Stimulated activated effector memory CD8-positive, alpha-beta T cell treated with anti-CD3 and anti-CD28 coated beads, Interleukin-12 subunit alpha, Interleukin-12 subunit beta, amount 100 ng/mL, for 72 hours (primary cell): ENCODE measurements at regions not wholly inside any gene's neighbourhood (a gene's known extent, or its start where the extent isn't known, plus 50 kb on each side); places are given as distances from the start of the nearest gene placed in this dataset.
"Not testable (repeated sequence)": the region's sequence is repeated elsewhere in the genome, so short reads cannot be mapped to it uniquely, and the experiment has no call there.

Source experiments
- ATAC-seq: fragments of 150-1000 bp; cut with Tn5 transposase; 2 replicates; pipeline ENCODE4 v1.10.0; 2021
- DNase-seq, 2 donors: peaks; one replicate each; pipeline ENCODE4 v3.0.0; 2021 to 2022; ENCODE audit warnings: low spot score in 2 of 2
- H3K27ac Mint-ChIP-seq: one replicate; pipeline ENCODE4 v1.8.0; 2022; ENCODE audit warnings: mild to moderate bottlenecking, mixed read lengths
- H3K36me3 Mint-ChIP-seq: one replicate; pipeline ENCODE4 v1.8.0; 2022; ENCODE audit warnings: mild to moderate bottlenecking, mixed read lengths
- H3K4me1 Mint-ChIP-seq: one replicate; pipeline ENCODE4 v1.8.0; 2022; ENCODE audit warnings: mixed read lengths
- H3K4me3 Mint-ChIP-seq: one replicate; pipeline ENCODE4 v1.8.0; 2022; ENCODE audit warnings: mild to moderate bottlenecking, mixed read lengths
- H3K9me3 Mint-ChIP-seq: one replicate; pipeline ENCODE4 v1.8.0; 2022; ENCODE audit warnings: mixed read lengths

- Mint-ChIP-seq H3K27ac (no peak overlapping the region), H3K9me3 (no peaks in the 10 kb centered on the region), H3K4me1 (no peaks in the 10 kb centered on the region), H3K36me3 (no peaks in the 10 kb centered on the region), H3K4me3 (no peak overlapping the region)
- DNase-seq (no peak), ATAC-seq (no peak)
These were observed 177.9 kb downstream of the MINAR1 start for GRCh38 chr15:79610021-79610420.

- DNase-seq (no peak), ATAC-seq (no peak)
- H3K4me3 Mint-ChIP-seq, result no peak overlapping the region
- H3K9me3 Mint-ChIP-seq, result no peaks in the 10 kb centered on the region
- no peak overlapping the region for H3K27ac Mint-ChIP-seq
- no peaks in the 10 kb centered on the region for H3K36me3 Mint-ChIP-seq
- H3K4me1 Mint-ChIP-seq, result no peaks in the 10 kb centered on the region
These were observed 183.6 kb downstream of the MINAR1 start for GRCh38 chr15:79615754-79616153.

- H3K4me3 Mint-ChIP-seq, result no peak overlapping the region
- no peak for DNase-seq
- H3K36me3 Mint-ChIP-seq, result no peaks in the 10 kb centered on the region
- no peaks in the 10 kb centered on the region for H3K4me1 Mint-ChIP-seq
- H3K27ac Mint-ChIP-seq, result no peak overlapping the region
- peaks cover 2% of the 10 kb centered on the region for H3K9me3 Mint-ChIP-seq
- ATAC-seq, result no peak
These were observed 184.9 kb downstream of the MINAR1 start for GRCh38 chr15:79617071-79617470.

- ATAC-seq, result no peak
- no peaks in the 10 kb centered on the region for H3K36me3 Mint-ChIP-seq
- H3K27ac Mint-ChIP-seq, result no peak overlapping the region
- peaks cover 4% of the 10 kb centered on the region for H3K9me3 Mint-ChIP-seq
- H3K4me1 Mint-ChIP-seq, result no peaks in the 10 kb centered on the region
- H3K4me3 Mint-ChIP-seq, result no peak overlapping the region
- DNase-seq, result no peak
These were observed 188.1 kb downstream of the MINAR1 start for GRCh38 chr15:79620112-79620857.

- H3K4me3 Mint-ChIP-seq, H3K4me1 Mint-ChIP-seq, ATAC-seq, DNase-seq, H3K9me3 Mint-ChIP-seq, H3K27ac Mint-ChIP-seq, H3K36me3 Mint-ChIP-seq: not testable (repeated sequence)
These were observed 189.7 kb downstream of the MINAR1 start for GRCh38 chr15:79621805-79622204.

- DNase-seq (no peak), ATAC-seq (no peak)
- H3K4me1 Mint-ChIP-seq, result no peaks in the 10 kb centered on the region
- H3K4me3 Mint-ChIP-seq, result no peak overlapping the region
- H3K36me3 Mint-ChIP-seq, result no peaks in the 10 kb centered on the region
- peaks cover 5% of the 10 kb centered on the region for H3K9me3 Mint-ChIP-seq
- no peak overlapping the region for H3K27ac Mint-ChIP-seq
These were observed 191.4 kb downstream of the MINAR1 start for GRCh38 chr15:79623488-79623887.

- no peak overlapping the region for H3K27ac Mint-ChIP-seq
- no peaks in the 10 kb centered on the region for H3K4me1 Mint-ChIP-seq
- no peak overlapping the region for H3K4me3 Mint-ChIP-seq
- peaks cover 3% of the 10 kb centered on the region for H3K9me3 Mint-ChIP-seq
- no peak for DNase-seq
- ATAC-seq, result no peak
- no peaks in the 10 kb centered on the region for H3K36me3 Mint-ChIP-seq
These were observed 197.6 kb downstream of the MINAR1 start for GRCh38 chr15:79629687-79630086.

- no peak for ATAC-seq
- no peak for DNase-seq
- Mint-ChIP-seq H3K4me1 (no peaks in the 10 kb centered on the region), H3K4me3 (no peak overlapping the region), H3K27ac (no peak overlapping the region), H3K9me3 (no peaks in the 10 kb centered on the region), H3K36me3 (no peaks in the 10 kb centered on the region)
These were observed 200.3 kb downstream of the MINAR1 start for GRCh38 chr15:79632457-79632856.

- Mint-ChIP-seq H3K36me3 (no peaks in the 10 kb centered on the region), H3K4me1 (no peaks in the 10 kb centered on the region), H3K27ac (no peak overlapping the region), H3K4me3 (no peak overlapping the region), H3K9me3 (no peaks in the 10 kb centered on the region)
- ATAC-seq, result no peak
- no peak for DNase-seq
These were observed 203.1 kb downstream of the MINAR1 start for GRCh38 chr15:79635149-79635771.

GRCh38 chr15:79635897-79636561 is 203.9 kb downstream of the MINAR1 start:
- ATAC-seq (peak; percentile 61), DNase-seq (no peak)
- Mint-ChIP-seq H3K4me1 (no peaks in the 10 kb centered on the region), H3K36me3 (no peaks in the 10 kb centered on the region), H3K9me3 (no peaks in the 10 kb centered on the region), H3K27ac (no peak overlapping the region), H3K4me3 (no peak overlapping the region)

GRCh38 chr15:79640206-79640605 is 208.1 kb downstream of the MINAR1 start:
- no peak for DNase-seq
- Mint-ChIP-seq H3K9me3 (peaks cover 4% of the 10 kb centered on the region), H3K36me3 (no peaks in the 10 kb centered on the region), H3K27ac (no peak overlapping the region), H3K4me3 (no peak overlapping the region), H3K4me1 (peaks cover 5% of the 10 kb centered on the region)
- no peak for ATAC-seq

- Mint-ChIP-seq H3K36me3 (no peaks in the 10 kb centered on the region), H3K4me1 (peaks cover 5% of the 10 kb centered on the region), H3K9me3 (peaks cover 8% of the 10 kb centered on the region), H3K4me3 (no peak overlapping the region), H3K27ac (no peak overlapping the region)
- no peak for DNase-seq
- no peak for ATAC-seq
These were observed 209.7 kb downstream of the MINAR1 start for GRCh38 chr15:79641841-79642240.

- peaks cover 8% of the 10 kb centered on the region for H3K9me3 Mint-ChIP-seq
- H3K4me1 Mint-ChIP-seq, result peaks cover 5% of the 10 kb centered on the region
- DNase-seq (no peak), ATAC-seq (no peak)
- H3K4me3 Mint-ChIP-seq, result no peak overlapping the region
- no peaks in the 10 kb centered on the region for H3K36me3 Mint-ChIP-seq
- H3K27ac Mint-ChIP-seq, result no peak overlapping the region
These were observed 211.3 kb downstream of the MINAR1 start for GRCh38 chr15:79643393-79643792.

- ATAC-seq (peak; percentile 79), DNase-seq (no peak)
- no peak overlapping the region for H3K27ac Mint-ChIP-seq
- no peak overlapping the region for H3K4me3 Mint-ChIP-seq
- H3K36me3 Mint-ChIP-seq, result no peaks in the 10 kb centered on the region
- H3K4me1 Mint-ChIP-seq, result peaks cover 5% of the 10 kb centered on the region
- peaks cover 8% of the 10 kb centered on the region for H3K9me3 Mint-ChIP-seq
These were observed 212.0 kb downstream of the MINAR1 start for GRCh38 chr15:79644091-79644490.

- not testable (repeated sequence) for H3K36me3 Mint-ChIP-seq, DNase-seq, H3K4me3 Mint-ChIP-seq, H3K27ac Mint-ChIP-seq, H3K4me1 Mint-ChIP-seq, ATAC-seq, H3K9me3 Mint-ChIP-seq
These were observed 220.8 kb downstream of the MINAR1 start for GRCh38 chr15:79652972-79653371.

GRCh38 chr15:79653533-79653932 is 221.4 kb downstream of the MINAR1 start:
- Mint-ChIP-seq H3K27ac (no peak overlapping the region), H3K4me3 (no peak overlapping the region), H3K9me3 (no peaks in the 10 kb centered on the region), H3K4me1 (no peaks in the 10 kb centered on the region), H3K36me3 (no peaks in the 10 kb centered on the region)
- DNase-seq (no peak), ATAC-seq (no peak)
